ENCODE measurements at regions not wholly inside any gene's neighbourhood (a gene's known extent, or its start where the extent isn't known, plus 50 kb on each side); places are given as distances from the start of the nearest gene placed in this dataset.

DNA sequence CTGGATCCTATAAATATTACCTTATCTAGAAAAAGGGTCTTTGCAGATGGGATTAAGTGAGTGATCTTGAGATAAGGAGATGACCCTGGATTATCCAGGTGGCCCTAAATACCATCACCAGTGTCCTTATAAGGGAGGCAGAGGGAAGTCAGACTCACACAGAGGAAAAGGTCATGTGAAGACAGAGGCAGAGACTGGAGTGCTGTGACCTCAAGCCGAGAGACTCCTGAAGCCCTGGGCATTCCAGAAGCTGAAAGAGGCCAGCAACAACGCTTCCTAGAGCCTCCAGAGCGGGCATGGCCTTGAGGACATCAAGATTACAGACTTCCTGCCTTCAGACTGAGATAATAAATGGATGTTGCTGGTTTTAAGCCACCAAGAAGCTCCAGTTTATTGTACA lies 118.8 kb downstream of the ATPSCKMT start:
- TF ChIP-seq, protein P1, sequence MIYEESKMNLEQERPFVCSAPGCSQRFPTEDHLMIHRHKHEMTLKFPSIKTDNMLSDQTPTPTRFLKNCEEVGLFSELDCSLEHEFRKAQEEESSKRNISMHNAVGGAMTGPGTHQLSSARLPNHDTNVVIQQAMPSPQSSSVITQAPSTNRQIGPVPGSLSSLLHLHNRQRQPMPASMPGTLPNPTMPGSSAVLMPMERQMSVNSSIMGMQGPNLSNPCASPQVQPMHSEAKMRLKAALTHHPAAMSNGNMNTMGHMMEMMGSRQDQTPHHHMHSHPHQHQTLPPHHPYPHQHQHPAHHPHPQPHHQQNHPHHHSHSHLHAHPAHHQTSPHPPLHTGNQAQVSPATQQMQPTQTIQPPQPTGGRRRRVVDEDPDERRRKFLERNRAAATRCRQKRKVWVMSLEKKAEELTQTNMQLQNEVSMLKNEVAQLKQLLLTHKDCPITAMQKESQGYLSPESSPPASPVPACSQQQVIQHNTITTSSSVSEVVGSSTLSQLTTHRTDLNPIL (CRISPR knock-in tag; IDR thresholded peaks at IDR 0.05; ENCODE audit: low read depth): no peak
- TF ChIP-seq OSR1 (CRISPR knock-in tag; IDR thresholded peaks at IDR 0.05): no peak
- no peak for TF ChIP-seq ARNTL (CRISPR knock-in tag; IDR thresholded peaks at IDR 0.05; ENCODE audit: borderline replicate concordance, low read depth)
- TF ChIP-seq PPARA (CRISPR knock-in tag; IDR thresholded peaks at IDR 0.05; ENCODE audit: borderline replicate concordance): no peak
- no peak for TF ChIP-seq ZFP3 (CRISPR knock-in tag; IDR thresholded peaks at IDR 0.05)
- TF ChIP-seq ZNF8 (CRISPR knock-in tag; IDR thresholded peaks at IDR 0.05): no peak
- TF ChIP-seq CSDC2 (CRISPR knock-in tag; IDR thresholded peaks at IDR 0.05): no peak
- no peak for TF ChIP-seq ESRRG (CRISPR knock-in tag; IDR thresholded peaks at IDR 0.05)
- no peak for TF ChIP-seq BACH2 (CRISPR knock-in tag; IDR thresholded peaks at IDR 0.05; ENCODE audit: borderline replicate concordance)
- no peak for TF ChIP-seq RARB (CRISPR knock-in tag; IDR thresholded peaks at IDR 0.05)
- no peak for TF ChIP-seq SNAI2 (CRISPR knock-in tag; IDR thresholded peaks at IDR 0.05)
- TF ChIP-seq, protein P2, sequence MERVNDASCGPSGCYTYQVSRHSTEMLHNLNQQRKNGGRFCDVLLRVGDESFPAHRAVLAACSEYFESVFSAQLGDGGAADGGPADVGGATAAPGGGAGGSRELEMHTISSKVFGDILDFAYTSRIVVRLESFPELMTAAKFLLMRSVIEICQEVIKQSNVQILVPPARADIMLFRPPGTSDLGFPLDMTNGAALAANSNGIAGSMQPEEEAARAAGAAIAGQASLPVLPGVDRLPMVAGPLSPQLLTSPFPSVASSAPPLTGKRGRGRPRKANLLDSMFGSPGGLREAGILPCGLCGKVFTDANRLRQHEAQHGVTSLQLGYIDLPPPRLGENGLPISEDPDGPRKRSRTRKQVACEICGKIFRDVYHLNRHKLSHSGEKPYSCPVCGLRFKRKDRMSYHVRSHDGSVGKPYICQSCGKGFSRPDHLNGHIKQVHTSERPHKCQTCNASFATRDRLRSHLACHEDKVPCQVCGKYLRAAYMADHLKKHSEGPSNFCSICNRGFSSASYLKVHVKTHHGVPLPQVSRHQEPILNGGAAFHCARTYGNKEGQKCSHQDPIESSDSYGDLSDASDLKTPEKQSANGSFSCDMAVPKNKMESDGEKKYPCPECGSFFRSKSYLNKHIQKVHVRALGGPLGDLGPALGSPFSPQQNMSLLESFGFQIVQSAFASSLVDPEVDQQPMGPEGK (CRISPR knock-in tag; IDR thresholded peaks at IDR 0.05; ENCODE audit: borderline replicate concordance): no peak
- TF ChIP-seq GLIS3 (CRISPR knock-in tag; IDR thresholded peaks at IDR 0.05): no peak
- TF ChIP-seq ZNF70 (CRISPR knock-in tag; IDR thresholded peaks at IDR 0.05): no peak
- no peak for TF ChIP-seq ZNF565 (CRISPR knock-in tag; conservative IDR thresholded peaks at IDR 0.05; ENCODE audit: low read depth)
- TF ChIP-seq, protein P3, sequence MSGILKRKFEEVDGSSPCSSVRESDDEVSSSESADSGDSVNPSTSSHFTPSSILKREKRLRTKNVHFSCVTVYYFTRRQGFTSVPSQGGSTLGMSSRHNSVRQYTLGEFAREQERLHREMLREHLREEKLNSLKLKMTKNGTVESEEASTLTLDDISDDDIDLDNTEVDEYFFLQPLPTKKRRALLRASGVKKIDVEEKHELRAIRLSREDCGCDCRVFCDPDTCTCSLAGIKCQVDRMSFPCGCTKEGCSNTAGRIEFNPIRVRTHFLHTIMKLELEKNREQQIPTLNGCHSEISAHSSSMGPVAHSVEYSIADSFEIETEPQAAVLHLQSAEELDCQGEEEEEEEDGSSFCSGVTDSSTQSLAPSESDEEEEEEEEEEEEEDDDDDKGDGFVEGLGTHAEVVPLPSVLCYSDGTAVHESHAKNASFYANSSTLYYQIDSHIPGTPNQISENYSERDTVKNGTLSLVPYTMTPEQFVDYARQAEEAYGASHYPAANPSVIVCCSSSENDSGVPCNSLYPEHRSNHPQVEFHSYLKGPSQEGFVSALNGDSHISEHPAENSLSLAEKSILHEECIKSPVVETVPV (CRISPR knock-in tag; IDR thresholded peaks at IDR 0.05): no peak
- ATAC-seq: no peak

DNA sequence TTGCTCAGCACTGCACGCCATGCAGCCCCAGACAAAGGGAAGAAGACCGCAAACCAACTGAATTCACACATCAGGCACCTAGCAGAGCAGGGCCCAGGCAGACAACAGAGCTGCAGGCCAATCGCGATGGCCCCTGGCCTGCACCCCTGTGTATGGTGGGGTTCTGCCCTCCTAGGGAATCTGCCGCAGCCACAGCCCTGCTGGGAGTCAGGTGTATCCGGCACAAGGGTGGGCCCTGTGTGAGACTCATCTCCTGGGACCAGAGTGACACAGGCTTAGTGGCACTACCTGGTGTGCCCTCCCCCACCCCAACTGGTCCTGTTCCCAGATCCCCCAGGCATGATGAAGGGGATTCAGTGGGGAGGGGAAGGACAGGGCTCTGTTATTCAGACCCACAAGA lies 122.8 kb downstream of the ATPSCKMT start:
- TF ChIP-seq ZC3H10 (CRISPR knock-in tag; IDR thresholded peaks at IDR 0.05): no peak
- TF ChIP-seq, protein P1 (CRISPR knock-in tag; IDR thresholded peaks at IDR 0.05; ENCODE audit: low read depth): no peak
- no peak for ATAC-seq

DNA sequence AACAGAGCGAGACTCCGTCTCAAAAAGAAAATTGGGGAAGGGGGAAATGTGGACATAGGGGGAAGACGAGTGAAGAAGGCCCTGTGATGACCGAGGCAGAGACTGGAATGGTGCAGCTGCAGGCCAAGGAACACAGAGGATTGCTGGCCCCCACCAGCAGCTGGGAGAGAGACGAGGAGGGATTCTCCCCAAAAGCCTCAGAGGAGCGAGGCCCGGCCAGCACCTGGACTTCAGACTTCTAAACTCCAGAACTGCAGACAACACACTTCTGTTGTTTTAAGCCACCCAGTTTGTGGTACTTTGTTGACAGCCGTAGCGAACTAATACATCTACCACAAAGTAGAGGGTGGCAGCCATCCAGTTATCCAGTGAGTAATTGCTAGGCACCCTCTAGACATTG lies 124.6 kb downstream of the ATPSCKMT start:
- no peak for ATAC-seq

More for the DNA sequence above, 124.6 kb downstream of the ATPSCKMT start:
- TF ChIP-seq ESRRG (CRISPR knock-in tag; IDR thresholded peaks at IDR 0.05) (no peak), SNAI2 (CRISPR knock-in tag; IDR thresholded peaks at IDR 0.05) (no peak), ARNTL (CRISPR knock-in tag; IDR thresholded peaks at IDR 0.05; ENCODE audit: borderline replicate concordance, low read depth) (no peak), ZNF8 (CRISPR knock-in tag; IDR thresholded peaks at IDR 0.05) (no peak), ISL1 (CRISPR knock-in tag; IDR thresholded peaks at IDR 0.05) (no peak), ZC3H10 (CRISPR knock-in tag; IDR thresholded peaks at IDR 0.05) (no peak), RARB (CRISPR knock-in tag; IDR thresholded peaks at IDR 0.05) (no peak), BACH2 (CRISPR knock-in tag; IDR thresholded peaks at IDR 0.05; ENCODE audit: borderline replicate concordance) (no peak)
- TF ChIP-seq, protein P1 (CRISPR knock-in tag; IDR thresholded peaks at IDR 0.05; ENCODE audit: low read depth): no peak
- TF ChIP-seq, protein P2 (CRISPR knock-in tag; IDR thresholded peaks at IDR 0.05; ENCODE audit: borderline replicate concordance): no peak
- TF ChIP-seq, protein P4, sequence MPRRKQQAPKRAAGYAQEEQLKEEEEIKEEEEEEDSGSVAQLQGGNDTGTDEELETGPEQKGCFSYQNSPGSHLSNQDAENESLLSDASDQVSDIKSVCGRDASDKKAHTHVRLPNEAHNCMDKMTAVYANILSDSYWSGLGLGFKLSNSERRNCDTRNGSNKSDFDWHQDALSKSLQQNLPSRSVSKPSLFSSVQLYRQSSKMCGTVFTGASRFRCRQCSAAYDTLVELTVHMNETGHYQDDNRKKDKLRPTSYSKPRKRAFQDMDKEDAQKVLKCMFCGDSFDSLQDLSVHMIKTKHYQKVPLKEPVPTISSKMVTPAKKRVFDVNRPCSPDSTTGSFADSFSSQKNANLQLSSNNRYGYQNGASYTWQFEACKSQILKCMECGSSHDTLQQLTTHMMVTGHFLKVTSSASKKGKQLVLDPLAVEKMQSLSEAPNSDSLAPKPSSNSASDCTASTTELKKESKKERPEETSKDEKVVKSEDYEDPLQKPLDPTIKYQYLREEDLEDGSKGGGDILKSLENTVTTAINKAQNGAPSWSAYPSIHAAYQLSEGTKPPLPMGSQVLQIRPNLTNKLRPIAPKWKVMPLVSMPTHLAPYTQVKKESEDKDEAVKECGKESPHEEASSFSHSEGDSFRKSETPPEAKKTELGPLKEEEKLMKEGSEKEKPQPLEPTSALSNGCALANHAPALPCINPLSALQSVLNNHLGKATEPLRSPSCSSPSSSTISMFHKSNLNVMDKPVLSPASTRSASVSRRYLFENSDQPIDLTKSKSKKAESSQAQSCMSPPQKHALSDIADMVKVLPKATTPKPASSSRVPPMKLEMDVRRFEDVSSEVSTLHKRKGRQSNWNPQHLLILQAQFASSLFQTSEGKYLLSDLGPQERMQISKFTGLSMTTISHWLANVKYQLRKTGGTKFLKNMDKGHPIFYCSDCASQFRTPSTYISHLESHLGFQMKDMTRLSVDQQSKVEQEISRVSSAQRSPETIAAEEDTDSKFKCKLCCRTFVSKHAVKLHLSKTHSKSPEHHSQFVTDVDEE (CRISPR knock-in tag; IDR thresholded peaks at IDR 0.05): no peak

All from SK-N-SH treated with all-trans-retinoic acid at 6 μM for 48 hours (cell line).